ENCODE measurements at regions not wholly inside any gene's neighbourhood (a gene's known extent, or its start where the extent isn't known, plus 50 kb on each side); places are given as distances from the start of the nearest gene placed in this dataset.

- TF ChIP-seq EP300 (IDR thresholded peaks at IDR 0.05) = no peak
- TF ChIP-seq CTCF (IDR thresholded peaks at IDR 0.05) = no peak
- no peak for TF ChIP-seq POLR2A (IDR thresholded peaks at IDR 0.05; ENCODE audit: low read depth)
Measured at GRCh38 chr17:63094631-63095030, 128.6 kb downstream of the TANC2 start.
